ENCODE measurements at regions not wholly inside any gene's neighbourhood (a gene's known extent, or its start where the extent isn't known, plus 50 kb on each side); places are given as distances from the start of the nearest gene placed in this dataset.

DNA sequence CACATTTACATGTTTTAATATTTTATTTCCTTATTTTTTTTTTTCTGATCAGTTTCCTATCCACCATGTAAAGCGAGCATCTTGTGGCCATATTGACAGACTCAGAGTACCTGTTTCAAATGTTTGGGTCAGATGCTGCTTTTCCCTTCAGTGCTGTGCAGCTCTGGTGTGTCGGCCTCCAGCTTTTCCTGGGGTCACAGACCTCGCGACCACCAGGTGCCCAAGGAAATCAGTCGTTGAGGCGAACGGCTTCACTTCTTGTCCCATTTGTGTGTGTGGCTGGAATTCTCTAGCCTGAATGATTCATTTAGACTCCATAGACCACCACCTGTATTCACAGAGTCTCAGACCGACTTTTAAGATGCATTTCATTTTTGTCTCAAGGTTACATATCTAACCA lies 166.9 kb upstream of the SPRY4 start (continued):
- TF ChIP-seq, protein P1, sequence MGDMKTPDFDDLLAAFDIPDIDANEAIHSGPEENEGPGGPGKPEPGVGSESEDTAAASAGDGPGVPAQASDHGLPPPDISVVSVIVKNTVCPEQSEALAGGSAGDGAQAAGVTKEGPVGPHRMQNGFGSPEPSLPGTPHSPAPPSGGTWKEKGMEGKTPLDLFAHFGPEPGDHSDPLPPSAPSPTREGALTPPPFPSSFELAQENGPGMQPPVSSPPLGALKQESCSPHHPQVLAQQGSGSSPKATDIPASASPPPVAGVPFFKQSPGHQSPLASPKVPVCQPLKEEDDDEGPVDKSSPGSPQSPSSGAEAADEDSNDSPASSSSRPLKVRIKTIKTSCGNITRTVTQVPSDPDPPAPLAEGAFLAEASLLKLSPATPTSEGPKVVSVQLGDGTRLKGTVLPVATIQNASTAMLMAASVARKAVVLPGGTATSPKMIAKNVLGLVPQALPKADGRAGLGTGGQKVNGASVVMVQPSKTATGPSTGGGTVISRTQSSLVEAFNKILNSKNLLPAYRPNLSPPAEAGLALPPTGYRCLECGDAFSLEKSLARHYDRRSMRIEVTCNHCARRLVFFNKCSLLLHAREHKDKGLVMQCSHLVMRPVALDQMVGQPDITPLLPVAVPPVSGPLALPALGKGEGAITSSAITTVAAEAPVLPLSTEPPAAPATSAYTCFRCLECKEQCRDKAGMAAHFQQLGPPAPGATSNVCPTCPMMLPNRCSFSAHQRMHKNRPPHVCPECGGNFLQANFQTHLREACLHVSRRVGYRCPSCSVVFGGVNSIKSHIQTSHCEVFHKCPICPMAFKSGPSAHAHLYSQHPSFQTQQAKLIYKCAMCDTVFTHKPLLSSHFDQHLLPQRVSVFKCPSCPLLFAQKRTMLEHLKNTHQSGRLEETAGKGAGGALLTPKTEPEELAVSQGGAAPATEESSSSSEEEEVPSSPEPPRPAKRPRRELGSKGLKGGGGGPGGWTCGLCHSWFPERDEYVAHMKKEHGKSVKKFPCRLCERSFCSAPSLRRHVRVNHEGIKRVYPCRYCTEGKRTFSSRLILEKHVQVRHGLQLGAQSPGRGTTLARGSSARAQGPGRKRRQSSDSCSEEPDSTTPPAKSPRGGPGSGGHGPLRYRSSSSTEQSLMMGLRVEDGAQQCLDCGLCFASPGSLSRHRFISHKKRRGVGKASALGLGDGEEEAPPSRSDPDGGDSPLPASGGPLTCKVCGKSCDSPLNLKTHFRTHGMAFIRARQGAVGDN (CRISPR knock-in tag; IDR thresholded peaks at IDR 0.05), result no peak
- TF ChIP-seq ZMYM4 (CRISPR knock-in tag; IDR thresholded peaks at IDR 0.05) (no peak), SSRP1 (CRISPR knock-in tag; IDR thresholded peaks at IDR 0.05) (no peak), CHD4 (IDR thresholded peaks at IDR 0.05; ENCODE audit: borderline replicate concordance, low read length) (no peak), ATF1 (CRISPR knock-in tag; IDR thresholded peaks at IDR 0.05) (no peak), TOPORS (CRISPR knock-in tag; IDR thresholded peaks at IDR 0.05) (no peak), NFE2 (CRISPR knock-in tag; IDR thresholded peaks at IDR 0.05) (no peak), MED13 (CRISPR knock-in tag; IDR thresholded peaks at IDR 0.05) (no peak), KMT2B (CRISPR knock-in tag; IDR thresholded peaks at IDR 0.05) (no peak)
- TF ChIP-seq, protein P2, sequence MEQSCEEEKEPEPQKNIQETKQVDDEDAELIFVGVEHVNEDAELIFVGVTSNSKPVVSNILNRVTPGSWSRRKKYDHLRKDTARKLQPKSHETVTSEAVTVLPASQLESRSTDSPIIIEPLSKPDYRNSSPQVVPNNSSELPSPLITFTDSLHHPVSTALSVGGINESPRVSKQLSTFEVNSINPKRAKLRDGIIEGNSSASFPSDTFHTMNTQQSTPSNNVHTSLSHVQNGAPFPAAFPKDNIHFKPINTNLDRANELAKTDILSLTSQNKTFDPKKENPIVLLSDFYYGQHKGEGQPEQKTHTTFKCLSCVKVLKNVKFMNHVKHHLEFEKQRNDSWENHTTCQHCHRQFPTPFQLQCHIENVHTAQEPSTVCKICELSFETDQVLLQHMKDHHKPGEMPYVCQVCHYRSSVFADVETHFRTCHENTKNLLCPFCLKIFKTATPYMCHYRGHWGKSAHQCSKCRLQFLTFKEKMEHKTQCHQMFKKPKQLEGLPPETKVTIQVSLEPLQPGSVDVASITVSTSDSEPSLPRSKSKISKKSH (CRISPR knock-in tag; IDR thresholded peaks at IDR 0.05; ENCODE audit: borderline replicate concordance), result no peak
